Gastroesophageal sphincter (tissue), 3 donors: ENCODE measurements at regions not wholly inside any gene's neighbourhood (a gene's known extent, or its start where the extent isn't known, plus 50 kb on each side); places are given as distances from the start of the nearest gene placed in this dataset.

Experiments used
- POLR2A ChIP-seq, 2 donors: fragments of 450-650 bp; IDR thresholded peaks; one replicate each; pipeline ENCODE4 v1.6.1; 2017; ENCODE audit warnings: antibody characterized with exemption in 2 of 2, mild to moderate bottlenecking in 2 of 2, moderate library complexity in 1 of 2
- POLR2AphosphoS5 ChIP-seq: sonication (generic); formaldehyde crosslinking; IDR thresholded peaks from one replicate; pipeline ENCODE4 v1.6.1; 2017; ENCODE audit warnings: antibody characterized with exemption
- TF ChIP-seq, protein P1 (sequence below), 4 experiments: fragments of 200-600 bp in 2 of 4; fragments of 450-650 bp in 2 of 4; sonication (generic) in 1 of 4; IDR thresholded peaks; one replicate each; pipeline ENCODE4 v1.5.1; 2017 to 2019; ENCODE audit warnings: antibody characterized with exemption in 4 of 4, mild to moderate bottlenecking in 2 of 4, moderate library complexity in 2 of 4

DNA sequence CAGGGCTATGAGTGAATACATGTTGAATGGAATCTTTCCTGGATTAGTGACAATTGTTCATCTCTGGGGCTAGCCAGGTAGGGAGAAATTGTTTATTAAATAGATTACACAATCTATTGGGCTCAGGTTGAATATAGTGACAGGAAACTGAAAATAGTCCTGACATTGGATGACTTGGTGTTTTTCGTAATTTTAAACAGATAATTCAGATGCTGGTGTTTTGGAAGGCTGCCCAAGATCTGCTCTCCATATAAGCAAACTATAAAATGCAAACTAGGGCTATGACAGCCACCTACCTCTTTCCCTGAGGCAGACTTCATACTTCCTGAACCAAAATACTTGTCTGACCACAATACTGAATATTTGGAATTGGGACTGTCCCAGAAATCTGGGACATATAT lies 99.1 kb downstream of the ENC1 start:
- TF ChIP-seq POLR2A (IDR thresholded peaks at IDR 0.05) (no peak), POLR2AphosphoS5 (no peak)
- TF ChIP-seq, protein P1, sequence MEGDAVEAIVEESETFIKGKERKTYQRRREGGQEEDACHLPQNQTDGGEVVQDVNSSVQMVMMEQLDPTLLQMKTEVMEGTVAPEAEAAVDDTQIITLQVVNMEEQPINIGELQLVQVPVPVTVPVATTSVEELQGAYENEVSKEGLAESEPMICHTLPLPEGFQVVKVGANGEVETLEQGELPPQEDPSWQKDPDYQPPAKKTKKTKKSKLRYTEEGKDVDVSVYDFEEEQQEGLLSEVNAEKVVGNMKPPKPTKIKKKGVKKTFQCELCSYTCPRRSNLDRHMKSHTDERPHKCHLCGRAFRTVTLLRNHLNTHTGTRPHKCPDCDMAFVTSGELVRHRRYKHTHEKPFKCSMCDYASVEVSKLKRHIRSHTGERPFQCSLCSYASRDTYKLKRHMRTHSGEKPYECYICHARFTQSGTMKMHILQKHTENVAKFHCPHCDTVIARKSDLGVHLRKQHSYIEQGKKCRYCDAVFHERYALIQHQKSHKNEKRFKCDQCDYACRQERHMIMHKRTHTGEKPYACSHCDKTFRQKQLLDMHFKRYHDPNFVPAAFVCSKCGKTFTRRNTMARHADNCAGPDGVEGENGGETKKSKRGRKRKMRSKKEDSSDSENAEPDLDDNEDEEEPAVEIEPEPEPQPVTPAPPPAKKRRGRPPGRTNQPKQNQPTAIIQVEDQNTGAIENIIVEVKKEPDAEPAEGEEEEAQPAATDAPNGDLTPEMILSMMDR (IDR thresholded peaks at IDR 0.05) = no peak
